ENCODE measurements at regions not wholly inside any gene's neighbourhood (a gene's known extent, or its start where the extent isn't known, plus 50 kb on each side); places are given as distances from the start of the nearest gene placed in this dataset.
A peak's percentile ranks its signal among the peaks of the same experiment; 100 is the strongest.

DNA sequence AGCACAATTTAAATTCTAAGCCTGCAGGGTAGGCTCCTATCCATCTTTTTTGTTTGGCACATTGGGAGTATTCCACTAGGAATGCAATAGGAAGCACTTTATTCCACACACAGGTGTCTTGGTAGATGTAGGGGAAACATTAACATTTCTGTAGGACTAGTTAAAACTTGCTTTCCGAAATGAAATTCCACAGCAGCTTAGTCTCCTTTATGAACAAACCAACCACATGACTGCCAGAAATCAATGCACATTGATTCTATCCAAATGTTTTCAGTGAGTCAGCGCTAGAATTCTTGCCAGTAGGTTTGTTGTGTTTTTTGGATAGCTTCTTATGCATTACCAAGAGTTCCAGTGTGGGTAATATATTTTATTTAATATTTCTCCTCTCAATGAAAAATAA is 207.9 kb upstream of the CSNK1A1L start:
- TF ChIP-seq EZH2 (IDR thresholded peaks at IDR 0.05; ENCODE audit: insufficient read depth, poor library complexity, severe bottlenecking) (no peak), EZH2phosphoT487 (IDR thresholded peaks at IDR 0.05; ENCODE audit: insufficient read depth, low read depth) (no peak)
- peak; percentile 90 for DNase-seq
- H3K79me2 ChIP-seq (ENCODE audit: insufficient read depth), result no peaks in the 10 kb centered on the region
- no peak overlapping the region for H3K4me3 ChIP-seq
- in situ Hi-C loops (cut with MboI), result no loop called here
- H3K9ac ChIP-seq, result no peak overlapping the region
- no peaks in the 10 kb centered on the region for H3K9me3 ChIP-seq (ENCODE audit: low read depth)
- WGBS, 2 experiments (ENCODE audit: low coverage in 1 of 2, low lambda C conversion rate in 2 of 2, missing lambda C conversion rate in 2 of 2), result 0 to 2% methylated on average over 2 of the region's 2 CpGs
- no peaks in the 10 kb centered on the region for H4K20me1 ChIP-seq (ENCODE audit: insufficient read depth)
- peak overlapping the region; percentile 17 for H3K4me2 ChIP-seq (ENCODE audit: unreplicated experiment)
- no peaks in the 10 kb centered on the region for H3K36me3 ChIP-seq (ENCODE audit: low read depth)
- peaks cover 11% of the 10 kb centered on the region; the same call in 1 of the 2 replicates for H3F3A ChIP-seq (ENCODE audit: insufficient read depth)
- peaks cover 15% of the 10 kb centered on the region for H3K4me1 ChIP-seq (ENCODE audit: insufficient read depth)
- no peak overlapping the region for H2AFZ ChIP-seq
- no peaks in the 10 kb centered on the region for H3K9me2 ChIP-seq (ENCODE audit: insufficient read depth)
- H3K27me3 ChIP-seq (replicated peaks; ENCODE audit: insufficient read depth), result no peaks in the 10 kb centered on the region
- peak overlapping the region; percentile 28; the same call in 1 of the 2 replicates for H3K27ac ChIP-seq

DNA sequence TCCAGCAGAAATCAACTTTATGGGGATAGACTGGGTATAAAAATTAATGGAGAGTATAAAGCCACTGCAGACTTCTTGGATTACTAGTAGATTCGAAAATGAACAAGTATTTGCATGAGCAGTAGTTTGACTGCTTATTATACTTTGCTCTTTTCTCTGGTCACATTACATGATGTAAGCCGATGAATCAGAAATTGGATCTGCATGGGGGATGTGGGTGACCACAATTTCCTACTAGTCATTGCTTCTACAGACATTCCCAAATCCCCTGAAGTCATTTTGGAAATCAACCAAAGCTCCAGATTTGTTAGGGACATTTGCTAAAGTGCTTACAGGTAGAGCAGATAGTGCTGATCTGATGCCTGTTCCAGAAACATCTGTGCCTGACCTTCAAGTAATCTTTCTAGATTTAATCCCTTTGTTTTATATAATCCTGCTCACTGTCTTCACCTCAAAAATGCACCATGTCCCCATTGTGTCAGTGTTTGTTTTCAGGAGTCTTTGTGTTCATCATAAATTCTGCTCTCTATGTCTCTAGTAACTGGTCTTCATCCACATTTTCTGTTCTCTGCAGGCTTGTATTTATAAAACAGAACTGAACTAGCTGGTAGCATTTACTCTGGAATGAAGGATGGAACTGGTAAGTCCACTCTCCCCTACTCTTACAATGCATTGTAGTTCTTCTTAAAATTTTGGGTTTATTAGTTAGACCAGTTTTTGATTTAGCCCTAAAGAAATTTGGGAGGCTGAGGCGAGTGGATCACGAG is 201.5 kb upstream of the CSNK1A1L start:
- H3K4me2 ChIP-seq (ENCODE audit: unreplicated experiment), result peak overlapping the region; percentile 52
- TF ChIP-seq EZH2 (IDR thresholded peaks at IDR 0.05; ENCODE audit: insufficient read depth, poor library complexity, severe bottlenecking), result no peak
- no peak for TF ChIP-seq EZH2phosphoT487 (IDR thresholded peaks at IDR 0.05; ENCODE audit: insufficient read depth, low read depth)

GRCh38 chr13:37303606-37304005 is 198.1 kb upstream of the CSNK1A1L start:
- TF ChIP-seq EZH2phosphoT487 (IDR thresholded peaks at IDR 0.05; ENCODE audit: insufficient read depth, low read depth), result no peak
- TF ChIP-seq EZH2 (IDR thresholded peaks at IDR 0.05; ENCODE audit: insufficient read depth, poor library complexity, severe bottlenecking), result no peak
- DNase-seq, result no peak
- H3K9me2 ChIP-seq (ENCODE audit: insufficient read depth), result no peaks in the 10 kb centered on the region
- peaks cover 13% of the 10 kb centered on the region for H3K4me1 ChIP-seq (ENCODE audit: insufficient read depth)
- H3K4me2 ChIP-seq (ENCODE audit: unreplicated experiment), result no peak overlapping the region
- no peaks in the 10 kb centered on the region for H4K20me1 ChIP-seq (ENCODE audit: insufficient read depth)
- no peaks in the 10 kb centered on the region for H3K27me3 ChIP-seq (replicated peaks; ENCODE audit: insufficient read depth)
- H2AFZ ChIP-seq, result no peak overlapping the region
- 98 to 100% methylated on average over 2 of the region's 2 CpGs for WGBS, 2 experiments (ENCODE audit: low coverage in 1 of 2, low lambda C conversion rate in 2 of 2, missing lambda C conversion rate in 2 of 2)
- no peak overlapping the region for H3K27ac ChIP-seq
- in situ Hi-C loops (cut with MboI), result no loop called here
- no peaks in the 10 kb centered on the region for H3K36me3 ChIP-seq (ENCODE audit: low read depth)
- no peak overlapping the region for H3K4me3 ChIP-seq
- no peaks in the 10 kb centered on the region for H3K9me3 ChIP-seq (ENCODE audit: low read depth)
- no peaks in the 10 kb centered on the region for H3K79me2 ChIP-seq (ENCODE audit: insufficient read depth)
- peaks cover 6% of the 10 kb centered on the region for H3F3A ChIP-seq (ENCODE audit: insufficient read depth)
- no peak overlapping the region for H3K9ac ChIP-seq

More for the DNA sequence above, 201.5 kb upstream of the CSNK1A1L start:
- H3K79me2 ChIP-seq (ENCODE audit: insufficient read depth), result no peaks in the 10 kb centered on the region
- H3F3A ChIP-seq (ENCODE audit: insufficient read depth), result peaks cover 6% of the 10 kb centered on the region
- H2AFZ ChIP-seq, result no peak overlapping the region
- peak; percentile 93 for DNase-seq
- peak overlapping the region; percentile 29; the same call in 1 of the 2 replicates for H3K9ac ChIP-seq
- H3K27ac ChIP-seq, result peak overlapping the region; percentile 58
- H3K4me1 ChIP-seq (ENCODE audit: insufficient read depth), result peaks cover 13% of the 10 kb centered on the region
- in situ Hi-C loops (cut with MboI), result no loop called here
- WGBS, 2 experiments (ENCODE audit: low coverage in 1 of 2, low lambda C conversion rate in 2 of 2, missing lambda C conversion rate in 2 of 2), result 28 to 34% methylated on average over 4 of the region's 4 CpGs
- H4K20me1 ChIP-seq (ENCODE audit: insufficient read depth), result no peaks in the 10 kb centered on the region
- H3K27me3 ChIP-seq (replicated peaks; ENCODE audit: insufficient read depth), result no peaks in the 10 kb centered on the region
- no peaks in the 10 kb centered on the region for H3K36me3 ChIP-seq (ENCODE audit: low read depth)
- H3K4me3 ChIP-seq, result peak overlapping the region; percentile 33; the same call in 1 of the 2 replicates
- H3K9me2 ChIP-seq (ENCODE audit: insufficient read depth), result no peaks in the 10 kb centered on the region
- H3K9me3 ChIP-seq (ENCODE audit: low read depth), result no peaks in the 10 kb centered on the region

- H4K20me1 ChIP-seq (ENCODE audit: insufficient read depth), result no peaks in the 10 kb centered on the region
- no peak for TF ChIP-seq EZH2phosphoT487 (IDR thresholded peaks at IDR 0.05; ENCODE audit: insufficient read depth, low read depth)
- no peak for TF ChIP-seq EZH2 (IDR thresholded peaks at IDR 0.05; ENCODE audit: insufficient read depth, poor library complexity, severe bottlenecking)
- no peak overlapping the region for H3K4me2 ChIP-seq (ENCODE audit: unreplicated experiment)
- H3K79me2 ChIP-seq (ENCODE audit: insufficient read depth), result no peaks in the 10 kb centered on the region
- peaks cover 6% of the 10 kb centered on the region for H3F3A ChIP-seq (ENCODE audit: insufficient read depth)
- no peak for DNase-seq
- no peaks in the 10 kb centered on the region for H3K27me3 ChIP-seq (replicated peaks; ENCODE audit: insufficient read depth)
- in situ Hi-C loops (cut with MboI), result no loop called here
- H3K9me2 ChIP-seq (ENCODE audit: insufficient read depth), result no peaks in the 10 kb centered on the region
- H3K27ac ChIP-seq, result no peak overlapping the region
- no peaks in the 10 kb centered on the region for H3K36me3 ChIP-seq (ENCODE audit: low read depth)
- H3K4me3 ChIP-seq, result no peak overlapping the region
- H2AFZ ChIP-seq, result no peak overlapping the region
- 57 to 63% methylated on average over 1 of the region's 1 CpG for WGBS, 2 experiments (ENCODE audit: low coverage in 1 of 2, low lambda C conversion rate in 2 of 2, missing lambda C conversion rate in 2 of 2)
- H3K9ac ChIP-seq, result no peak overlapping the region
- H3K4me1 ChIP-seq (ENCODE audit: insufficient read depth), result peaks cover 13% of the 10 kb centered on the region
- H3K9me3 ChIP-seq (ENCODE audit: low read depth), result no peaks in the 10 kb centered on the region
Observed at GRCh38 chr13:37302686-37303085, 197.2 kb upstream of the CSNK1A1L start.
